ENCODE measurements at regions not wholly inside any gene's neighbourhood (a gene's known extent, or its start where the extent isn't known, plus 50 kb on each side); places are given as distances from the start of the nearest gene placed in this dataset.

- H3K27ac ChIP-seq (ENCODE audit: low read depth in 2 of 2, low read length in 2 of 2), result no peak overlapping the region
- H3K36me3 ChIP-seq (ENCODE audit: control insufficient read depth in 2 of 3, insufficient read depth in 3 of 3, low read length in 3 of 3), result peaks cover 0 to 4% (median under 1%) of the 10 kb centered on the region in 3 donors
- no peaks in the 10 kb centered on the region for H3K9me3 ChIP-seq (ENCODE audit: control insufficient read depth in 2 of 3, insufficient read depth in 1 of 3, low read length in 3 of 3)
- intact Hi-C loops (cut with DNase I), result no loop called here
- no peak for TF ChIP-seq CTCF (IDR thresholded peaks at IDR 0.05; ENCODE audit: borderline replicate concordance, extremely low read depth, insufficient read depth)
- DNase-seq, result no peak
- no peaks in the 10 kb centered on the region for H3K27me3 ChIP-seq (ENCODE audit: control insufficient read depth, insufficient read depth, low read length)
- no peak overlapping the region for H3K9ac ChIP-seq (ENCODE audit: low read length in 3 of 3)
- H3K4me3 ChIP-seq (ENCODE audit: low read length in 3 of 3), result no peak overlapping the region
- H3K4me1 ChIP-seq (ENCODE audit: control insufficient read depth in 2 of 3, insufficient read depth in 2 of 3, low read depth in 1 of 3, low read length in 3 of 3), result no peaks in the 10 kb centered on the region
- no peak for FAIRE-seq
Measured at GRCh38 chr2:70011335-70011734, 49.9 kb upstream of the ASPRV1 start.

All from kidney (tissue), 13 donors.